ENCODE measurements at regions not wholly inside any gene's neighbourhood (a gene's known extent, or its start where the extent isn't known, plus 50 kb on each side); places are given as distances from the start of the nearest gene placed in this dataset.
"Not testable (repeated sequence)": the region's sequence is repeated elsewhere in the genome, so short reads cannot be mapped to it uniquely, and the experiment has no call there.

DNA sequence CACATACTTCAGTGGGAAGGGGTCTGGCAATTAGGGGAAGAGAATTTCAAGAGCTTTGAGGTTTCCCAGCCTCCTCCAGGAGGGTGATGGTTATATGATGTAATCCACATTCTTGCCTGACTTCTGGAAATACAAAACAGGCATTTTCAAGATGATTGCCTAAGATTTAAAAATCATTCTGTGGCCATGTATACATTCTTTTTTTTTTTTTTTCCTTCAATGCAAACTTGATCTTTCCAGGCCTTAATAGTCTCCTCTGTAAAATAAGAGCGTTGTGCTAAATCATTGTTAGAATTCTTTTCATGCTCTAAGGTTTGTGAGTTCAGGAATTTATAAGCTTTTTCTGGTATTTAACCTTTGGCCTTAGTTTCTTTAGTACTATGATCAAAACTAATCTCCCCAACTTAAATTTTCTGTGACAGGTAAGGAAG lies 192.3 kb upstream of the HMCN1 start:
- no peak for DNase-seq

DNA sequence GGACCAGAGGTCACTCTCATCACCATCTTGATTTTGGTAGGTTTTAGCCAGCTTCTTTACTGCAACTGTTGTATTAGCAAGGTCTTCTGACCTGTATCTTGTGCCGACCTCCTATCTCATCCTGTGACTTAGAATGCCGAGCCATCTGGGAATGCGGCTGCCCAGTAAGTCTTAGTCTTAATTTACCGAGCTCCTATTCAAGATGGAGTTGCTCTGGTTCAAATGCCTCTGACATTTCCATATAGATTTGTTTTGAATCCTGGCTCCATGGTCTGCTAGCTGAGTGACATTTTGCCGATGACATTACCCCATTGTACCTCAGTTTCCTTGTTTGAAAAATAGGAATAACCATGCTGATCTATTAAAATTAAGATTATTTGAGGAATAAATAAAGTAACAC lies 193.9 kb upstream of the HMCN1 start:
- no peak for DNase-seq

DNA sequence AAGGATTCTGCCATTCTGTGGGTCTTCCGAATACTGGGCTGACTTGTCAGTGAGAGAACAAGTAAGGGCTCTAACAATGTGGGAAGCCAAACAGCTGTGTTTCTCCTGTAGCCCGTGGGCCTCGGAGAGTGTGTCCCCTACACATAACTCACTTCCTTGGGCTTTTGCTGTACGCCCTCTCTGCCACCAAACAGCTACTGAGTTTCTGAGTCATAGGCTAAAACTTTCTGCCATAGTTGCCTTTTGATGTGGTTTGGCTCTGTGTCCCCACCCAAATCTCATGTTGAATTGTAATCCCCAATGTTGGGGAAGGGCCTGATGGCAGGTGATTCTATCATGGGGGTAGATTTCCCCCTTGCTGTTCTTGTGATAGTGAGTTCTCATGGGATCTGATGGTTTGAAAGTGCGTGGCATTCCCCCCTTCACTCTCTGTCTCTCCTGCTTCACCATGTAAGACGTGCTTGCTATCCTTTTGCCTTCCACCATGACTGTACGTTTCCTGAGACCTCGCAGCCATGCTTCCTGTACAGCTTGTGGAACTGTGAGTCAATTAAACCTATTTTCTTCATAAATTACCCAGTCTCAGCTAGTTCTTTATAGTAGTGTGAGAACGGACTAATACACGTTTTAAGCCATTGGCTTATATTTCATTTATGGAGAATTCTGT lies 194.8 kb upstream of the HMCN1 start:
- DNase-seq: no peak

DNA sequence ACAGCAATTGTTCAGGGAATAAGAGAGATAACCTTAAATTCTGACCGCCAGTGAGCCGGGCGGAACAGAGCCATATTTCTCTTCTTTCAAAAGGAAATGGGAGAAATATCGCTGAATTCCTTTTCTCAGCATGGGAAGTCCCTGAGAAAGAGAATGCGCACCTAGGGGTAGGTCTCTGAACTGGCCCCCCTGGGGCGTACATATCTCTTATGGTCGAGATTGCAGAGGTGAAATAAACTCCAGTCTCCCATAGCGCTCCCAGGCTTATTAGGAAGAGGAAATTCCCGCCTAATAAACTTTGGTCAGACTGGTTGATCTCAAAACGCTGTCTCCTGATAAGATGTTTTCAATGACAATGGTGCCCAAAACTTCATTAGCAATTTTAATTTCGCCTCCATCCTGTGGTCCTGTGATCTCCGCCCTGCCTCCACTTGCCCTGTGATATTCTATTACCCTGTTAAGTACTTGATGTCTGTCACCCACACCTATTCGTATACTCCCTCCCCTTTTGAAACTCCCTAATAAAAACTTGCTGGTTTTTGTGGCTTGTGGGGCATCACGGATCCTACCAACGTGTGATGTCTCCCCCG lies 195.8 kb upstream of the HMCN1 start:
- not testable (repeated sequence) for DNase-seq

DNA sequence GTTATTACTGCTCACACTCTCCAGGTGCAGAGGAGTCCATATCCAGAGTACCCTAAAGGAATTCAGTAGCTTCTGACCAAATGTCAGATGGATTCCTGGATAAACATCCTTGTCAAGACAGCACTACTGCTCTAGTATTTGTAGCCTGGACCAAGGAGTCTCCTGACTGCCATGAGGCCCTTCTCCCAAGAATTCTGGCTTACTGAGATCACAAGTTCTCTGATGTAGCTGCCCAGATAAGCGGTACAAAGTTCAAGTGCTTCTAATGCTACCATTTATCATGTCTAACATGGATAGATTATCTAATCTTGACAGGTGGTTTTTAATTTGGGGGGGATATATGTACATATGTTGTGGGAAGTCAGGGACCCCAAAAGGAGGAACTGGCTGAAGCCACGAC lies 196.6 kb upstream of the HMCN1 start:
- DNase-seq: no peak

DNA sequence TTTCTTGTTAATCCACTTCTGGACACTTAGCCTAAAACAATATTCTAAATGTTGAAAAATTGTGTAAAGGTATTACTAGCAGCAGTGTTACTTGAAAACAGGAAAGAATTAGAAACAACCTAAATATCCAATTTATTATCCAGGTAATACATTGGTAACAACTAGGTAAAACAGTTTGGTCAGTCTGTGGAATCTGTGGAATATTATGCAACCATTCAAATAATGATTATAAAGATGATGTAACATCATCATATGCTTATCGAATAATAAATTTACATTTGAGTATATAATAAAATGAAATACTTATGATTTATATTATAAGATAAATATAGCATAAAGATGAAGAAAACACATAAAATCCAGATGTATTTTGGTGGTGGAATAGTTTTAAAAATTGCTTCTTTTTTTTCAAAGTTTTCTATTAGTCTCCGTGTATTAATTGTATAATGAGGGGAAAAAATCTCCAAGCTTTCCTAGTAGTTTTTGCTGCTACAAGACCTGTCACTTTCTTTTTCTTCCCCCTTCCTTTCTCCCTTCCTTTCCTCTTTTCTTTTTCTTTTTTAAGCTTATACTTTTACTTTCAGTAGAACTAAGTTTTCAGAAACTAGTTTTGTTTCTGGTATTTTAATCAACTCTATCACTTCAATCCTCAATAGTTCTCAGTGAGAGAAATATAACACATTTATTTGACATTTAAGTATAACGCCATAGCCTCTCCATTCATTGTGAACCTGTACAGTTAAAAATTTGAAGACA lies 197.8 kb upstream of the HMCN1 start:
- DNase-seq: no peak

DNA sequence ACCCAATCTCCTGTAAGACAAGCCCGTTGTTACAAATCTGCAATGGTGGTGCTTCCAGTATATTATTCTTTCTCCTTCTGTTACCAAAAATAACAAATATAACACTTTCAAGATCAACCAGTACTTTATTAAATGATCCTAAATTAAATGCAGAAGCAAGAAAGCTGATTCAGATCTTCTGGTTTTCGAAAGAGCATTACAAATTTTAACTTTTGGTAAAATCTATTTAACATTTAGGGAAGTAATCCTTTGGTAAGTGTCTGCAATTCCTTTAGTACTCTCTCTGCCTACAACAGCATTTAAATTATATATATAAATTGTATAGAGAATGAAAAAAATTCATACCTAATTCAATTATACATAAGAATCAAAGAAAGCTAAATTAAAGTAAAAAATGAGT lies 198.6 kb upstream of the HMCN1 start:
- no peak for DNase-seq

DNA sequence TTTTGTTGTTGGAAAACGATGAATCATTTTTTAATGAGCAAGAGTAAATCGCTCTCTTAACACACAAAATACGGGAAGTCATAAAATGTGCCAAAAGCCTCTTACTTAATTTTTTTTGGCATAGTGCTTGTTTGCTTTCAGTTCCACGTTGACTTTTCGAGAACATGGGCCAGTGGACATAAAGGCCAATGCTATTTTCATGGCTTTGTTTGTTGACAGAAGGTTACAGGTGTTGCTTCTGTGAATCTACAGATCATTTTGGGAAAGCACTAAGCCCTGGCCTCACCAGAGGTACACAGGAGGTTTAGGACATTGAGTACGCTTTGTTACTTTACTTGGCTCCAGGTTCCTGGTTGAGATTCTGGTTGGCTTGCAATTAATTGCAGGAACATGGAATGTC lies 199.4 kb upstream of the HMCN1 start:
- DNase-seq: no peak

DNA sequence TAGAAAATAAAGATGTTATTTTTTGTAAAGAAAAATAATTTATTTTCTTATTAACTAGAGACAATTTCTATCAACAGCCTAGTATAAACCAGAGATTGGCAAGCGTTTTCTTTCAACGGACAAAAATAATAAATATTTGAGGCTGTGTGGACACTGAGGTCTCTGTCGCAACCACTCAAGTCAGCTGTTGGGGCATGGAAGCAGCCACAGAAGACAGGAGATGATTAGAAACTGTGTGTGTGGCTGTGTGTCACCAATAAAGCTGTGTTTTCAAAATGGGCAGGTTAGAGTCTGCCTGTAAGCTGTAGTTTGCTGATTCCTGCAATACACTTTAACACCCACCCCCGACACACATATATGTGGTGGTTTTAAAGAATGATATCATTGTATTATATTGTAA lies 200.6 kb upstream of the HMCN1 start:
- no peak for DNase-seq

DNA sequence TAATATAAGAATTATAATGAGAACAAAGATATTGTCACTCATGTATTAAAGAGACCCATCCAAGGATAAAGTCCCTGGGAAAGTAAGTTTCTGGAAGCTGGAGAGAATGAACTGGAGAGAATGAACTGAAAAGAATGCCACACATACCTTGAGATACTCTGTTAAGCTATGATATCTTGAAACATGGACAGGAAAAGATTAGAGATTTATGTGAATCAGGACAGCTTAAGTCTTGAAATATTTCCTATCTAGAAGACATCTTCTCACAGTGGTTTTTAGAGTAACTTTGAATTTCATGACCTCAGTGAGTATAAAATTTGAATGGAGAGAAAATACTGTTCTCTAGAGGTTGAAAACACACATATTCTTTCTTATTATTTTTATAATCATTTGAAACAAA lies 201.3 kb upstream of the HMCN1 start:
- DNase-seq: no peak

DNA sequence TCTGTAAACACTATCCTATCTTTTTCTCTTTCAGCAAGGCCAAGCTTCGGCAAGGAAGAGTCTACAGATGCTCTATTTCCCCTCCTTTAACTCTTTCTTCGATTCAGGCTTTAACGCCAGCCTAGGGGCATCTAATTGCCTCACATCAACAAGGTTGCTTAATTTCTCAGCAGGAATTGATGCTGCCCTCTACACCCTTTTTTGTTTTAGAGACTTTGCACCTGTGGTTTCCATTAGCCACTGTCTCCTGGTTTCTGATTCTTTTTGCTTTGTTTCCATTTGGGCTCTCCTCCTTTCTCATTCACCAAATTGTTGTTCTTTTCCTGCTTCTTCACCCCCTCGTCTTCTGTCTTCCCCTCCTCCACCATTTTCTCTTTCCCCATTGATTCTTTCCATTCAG lies 202.4 kb upstream of the HMCN1 start:
- no peak for DNase-seq

DNA sequence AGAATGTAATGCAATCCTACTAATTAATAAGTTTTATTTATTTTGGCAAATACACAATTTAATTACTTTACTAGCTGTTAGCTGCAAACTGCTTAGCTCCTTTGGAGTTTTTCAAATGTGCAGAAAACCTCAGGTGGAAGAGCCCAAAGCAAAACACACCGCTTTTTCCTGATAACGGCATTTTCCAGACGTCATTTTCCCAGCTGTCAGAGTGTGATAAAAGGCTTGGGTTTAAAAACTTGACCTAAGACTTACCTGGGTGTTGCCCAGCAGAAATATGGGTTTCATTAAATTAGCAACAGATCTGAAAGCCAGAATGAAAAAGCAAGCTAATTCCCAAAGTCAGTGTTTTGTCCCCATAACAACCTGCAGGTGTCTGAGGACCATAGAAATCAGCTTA lies 204.0 kb upstream of the HMCN1 start:
- no peak for DNase-seq

DNA sequence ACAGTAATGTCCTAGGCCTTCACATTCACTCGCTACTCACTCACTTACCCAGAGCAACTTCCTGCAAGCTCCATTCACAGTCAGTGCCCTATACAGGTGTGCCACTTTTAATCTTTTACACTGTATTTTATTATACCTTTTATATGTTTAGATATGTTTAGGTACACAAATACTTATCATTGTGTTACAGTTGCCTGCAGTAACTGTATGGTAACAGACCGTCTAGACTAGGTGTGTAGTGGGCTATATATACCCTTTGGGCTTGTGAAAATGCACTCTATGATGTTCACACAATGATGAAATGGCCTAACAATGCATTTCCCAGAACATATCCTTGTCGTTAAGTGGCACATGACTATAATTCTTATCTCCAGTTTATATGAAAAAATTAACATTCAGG lies 204.5 kb upstream of the HMCN1 start:
- DNase-seq: no peak

DNA sequence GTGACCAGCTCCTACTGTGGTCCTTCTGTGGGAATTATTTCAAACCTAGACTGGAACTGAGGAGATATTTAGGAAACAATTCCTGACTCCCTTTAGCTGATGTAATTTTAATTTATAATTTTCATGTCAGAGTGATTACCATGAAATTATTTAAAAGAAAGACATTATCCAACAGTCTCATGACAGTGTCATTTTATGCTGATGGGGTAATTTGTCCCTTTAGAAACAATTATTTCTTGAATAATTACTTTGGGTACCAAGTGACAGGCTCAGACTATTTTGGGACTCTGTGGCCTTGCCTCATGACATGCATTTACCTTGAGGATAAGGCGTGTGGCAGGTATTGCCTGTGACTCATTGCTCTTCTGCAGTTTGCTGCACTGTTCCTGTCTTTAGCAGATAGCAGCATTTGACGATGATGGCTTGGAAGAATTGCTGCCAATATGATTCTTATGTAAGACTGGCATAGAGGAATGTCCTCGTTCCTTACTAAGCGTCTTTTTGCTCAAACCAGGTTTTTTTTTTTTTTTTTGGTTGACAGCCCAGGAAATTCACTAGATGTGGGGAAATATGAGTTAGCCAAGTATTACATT lies 206.0 kb upstream of the HMCN1 start:
- DNase-seq: peak in 2 of 51 donors; percentile 10 to 46

DNA sequence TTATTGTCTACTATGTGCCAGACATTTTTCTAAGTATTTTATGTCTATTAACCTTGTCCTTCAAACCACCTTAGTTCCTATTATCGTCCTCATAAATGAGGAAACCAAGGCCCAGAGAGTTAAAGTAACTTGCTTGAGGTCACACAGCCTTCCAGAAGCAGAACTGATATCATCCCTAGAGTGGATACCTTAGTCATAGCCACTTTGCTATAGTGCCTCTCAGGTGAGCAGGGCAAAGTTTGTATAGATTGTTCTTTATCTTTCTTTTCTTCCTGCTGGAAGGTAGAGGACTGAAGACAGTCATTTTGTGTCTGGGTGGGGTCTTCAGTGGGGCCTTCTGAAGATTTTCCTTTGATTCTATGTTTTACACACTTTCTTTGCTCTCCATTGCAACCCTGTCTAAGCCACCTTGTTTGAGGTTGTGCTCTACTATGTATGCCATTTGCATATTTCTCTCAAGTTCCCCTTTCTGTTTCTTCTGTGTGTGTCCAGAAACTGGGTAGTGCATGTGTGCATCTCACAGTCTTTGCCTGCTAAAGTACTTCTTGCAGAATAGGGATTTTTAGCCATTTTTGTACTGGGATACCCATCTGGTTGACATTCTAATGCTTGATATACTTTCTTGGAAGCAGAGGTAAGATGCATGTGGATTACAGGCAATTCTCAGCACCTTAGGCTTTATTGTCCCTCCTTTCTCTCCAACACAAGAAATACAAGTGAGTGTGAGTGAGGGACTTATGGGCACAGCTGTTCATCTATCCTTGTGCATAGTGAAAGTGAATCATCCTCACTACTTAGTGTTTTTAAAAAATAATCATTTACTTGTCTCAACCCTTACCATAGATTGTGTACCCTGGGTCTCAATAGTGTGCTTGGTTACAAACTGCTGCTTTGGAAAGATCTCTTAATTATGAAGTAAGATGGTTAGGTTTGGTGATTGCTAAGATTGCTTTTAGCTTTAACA lies 207.6 kb upstream of the HMCN1 start:
- no peak for DNase-seq

DNA sequence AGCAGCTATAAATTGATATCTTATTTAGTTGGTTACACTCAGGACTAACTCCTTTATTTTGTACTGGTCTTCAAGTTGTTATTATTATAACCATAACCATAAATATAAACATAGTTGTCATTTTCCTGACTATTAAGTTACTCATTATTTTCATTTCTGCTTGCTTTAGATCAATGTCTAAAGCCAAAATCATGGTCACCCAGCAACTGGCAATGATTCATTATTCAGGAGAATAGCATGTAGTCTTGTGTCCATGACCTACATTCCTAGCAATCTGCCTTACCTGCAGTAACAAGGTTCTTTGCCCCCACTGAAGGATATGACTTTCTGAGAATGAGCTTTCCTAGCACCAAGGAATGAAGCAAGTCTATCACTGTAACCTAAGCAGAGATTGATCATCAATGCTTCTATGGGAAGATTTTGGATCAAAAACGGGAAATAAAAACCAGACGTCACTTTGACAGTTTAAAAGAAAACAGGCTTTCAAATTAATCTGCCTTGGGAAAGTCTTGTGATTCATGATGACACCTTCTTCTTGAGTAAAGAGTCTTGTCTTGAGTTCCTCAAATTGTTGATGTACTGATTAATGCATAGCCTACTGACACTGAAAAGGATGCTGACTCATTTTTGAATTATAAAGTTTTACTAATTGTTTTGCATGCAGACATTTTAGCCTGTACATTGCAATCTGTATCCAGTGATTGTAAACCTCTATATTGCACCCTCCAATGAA lies 203.3 kb upstream of the IVNS1ABP start:
- DNase-seq: no peak

DNA sequence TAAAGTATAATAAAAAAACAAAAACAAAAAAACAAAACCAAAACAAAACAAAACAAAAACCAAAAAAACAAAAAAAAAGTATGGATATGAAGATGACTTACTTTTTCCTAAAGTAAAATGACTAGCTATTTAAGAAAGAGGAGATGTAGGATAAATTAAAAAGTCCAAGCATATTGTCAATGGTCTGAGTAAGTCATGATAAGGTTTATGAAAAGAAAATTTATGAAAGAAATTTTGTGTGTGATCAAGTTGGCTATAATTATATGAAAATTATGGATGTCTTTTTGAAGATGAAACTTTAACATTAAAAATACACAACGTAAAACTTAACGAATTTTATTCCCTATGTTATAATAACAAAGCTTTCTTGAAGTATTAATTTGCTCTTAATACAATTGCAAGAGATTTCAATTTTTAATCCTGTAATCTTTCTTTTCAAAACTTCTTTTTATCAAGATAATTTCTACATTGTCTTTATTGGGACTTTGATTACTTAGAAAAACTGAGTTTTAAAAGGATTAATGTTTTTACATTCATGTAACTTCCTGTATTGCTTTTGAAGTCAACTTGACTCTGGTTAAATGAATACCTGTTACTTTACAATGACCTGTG lies 200.9 kb upstream of the IVNS1ABP start:
- no peak for DNase-seq

DNA sequence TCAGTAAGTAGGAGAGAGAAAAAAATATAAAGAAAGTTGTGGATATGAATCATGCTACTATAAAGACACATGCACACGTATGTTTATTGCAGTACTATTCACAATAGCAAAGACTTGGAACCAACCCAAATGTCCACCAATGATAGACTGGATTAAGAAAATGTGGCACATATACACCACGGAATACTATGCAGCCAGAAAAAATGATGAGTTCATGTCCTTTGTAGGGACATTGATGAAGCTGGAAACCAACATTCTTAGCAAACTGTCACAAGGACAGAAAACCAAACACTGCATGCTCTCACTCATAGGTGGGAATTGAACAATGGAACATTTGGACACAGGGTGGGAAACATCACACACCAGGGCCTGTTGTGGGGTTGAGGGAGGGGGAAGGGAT lies 200.3 kb upstream of the IVNS1ABP start:
- DNase-seq: not testable (repeated sequence)

DNA sequence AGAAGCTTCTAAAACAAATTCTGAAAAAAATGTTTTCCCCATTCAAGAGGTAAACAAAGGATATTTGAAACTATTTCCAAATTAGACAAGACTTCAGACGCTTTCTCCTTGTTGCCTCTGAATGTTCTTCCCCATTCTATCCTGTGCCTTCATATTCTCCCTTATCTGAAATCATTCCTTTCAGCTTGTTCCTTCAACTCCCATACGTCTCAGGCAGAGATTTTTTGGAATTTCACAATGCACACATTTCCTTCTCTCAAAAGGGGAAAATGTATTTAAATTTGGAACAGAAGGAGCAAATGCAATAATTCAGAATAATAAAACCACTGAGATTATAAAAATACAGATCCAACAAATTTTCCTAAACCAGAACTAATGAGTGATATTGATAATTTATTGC lies 198.7 kb upstream of the IVNS1ABP start:
- DNase-seq: no peak

DNA sequence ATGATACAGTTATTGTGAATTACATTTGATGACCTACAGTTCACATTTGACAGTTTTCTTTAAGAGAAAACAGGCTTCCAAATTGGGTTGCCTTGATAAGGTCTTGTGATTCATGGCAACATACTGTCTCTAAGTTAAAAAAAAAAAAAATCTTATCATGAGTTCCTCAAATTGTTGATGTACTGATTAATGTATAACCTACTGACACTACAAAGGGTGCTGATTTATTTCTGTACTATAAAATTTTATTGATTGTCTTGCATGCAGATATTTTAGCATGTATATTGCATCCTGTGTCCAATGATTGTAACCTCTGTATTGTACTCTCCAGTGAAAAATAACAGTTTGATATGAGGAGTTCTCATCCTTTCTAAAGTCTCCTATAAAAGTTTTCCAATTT lies 197.3 kb upstream of the IVNS1ABP start:
- no peak for DNase-seq

Measured in hypothalamus (tissue), 51 donors.